NCI-H345 treated with DMSO at 0.1 percent for 48 hours (cell line): ENCODE measurements at regions not wholly inside any gene's neighbourhood (a gene's known extent, or its start where the extent isn't known, plus 50 kb on each side); places are given as distances from the start of the nearest gene placed in this dataset.

Source experiments
- DNase-seq: peaks from one replicate; lab custom pipeline; 2025; ENCODE audit not compliant: unreplicated experiment; lab: John Stamatoyannopoulos, UW

GRCh38 chr18:29616867-29617266, 1425.7 kb downstream of the DSC3 start:
- no peak for DNase-seq

GRCh38 chr18:29608982-29609381, 1432.1 kb upstream of the CDH2 start:
- no peak for DNase-seq

GRCh38 chr18:29605365-29605764, 1428.4 kb upstream of the CDH2 start:
- DNase-seq, result no peak

- no peak for DNase-seq
Observed at GRCh38 chr18:29596959-29597358, 1420.0 kb upstream of the CDH2 start.

- DNase-seq, result no peak
Observed at GRCh38 chr18:29594493-29594892, 1417.6 kb upstream of the CDH2 start.

GRCh38 chr18:29588446-29589100, 1411.6 kb upstream of the CDH2 start:
- no peak for DNase-seq

GRCh38 chr18:29586210-29586609, 1409.3 kb upstream of the CDH2 start:
- no peak for DNase-seq

- DNase-seq, result no peak
Observed at GRCh38 chr18:29560270-29560669, 1383.3 kb upstream of the CDH2 start.

GRCh38 chr18:29556070-29556469, 1379.1 kb upstream of the CDH2 start:
- DNase-seq, result no peak

GRCh38 chr18:29549759-29550158, 1372.8 kb upstream of the CDH2 start:
- DNase-seq, result no peak

GRCh38 chr18:29547626-29548025, 1370.7 kb upstream of the CDH2 start:
- no peak for DNase-seq

GRCh38 chr18:29540548-29540947, 1363.6 kb upstream of the CDH2 start:
- no peak for DNase-seq

- no peak for DNase-seq
Observed at GRCh38 chr18:29531746-29532145, 1354.8 kb upstream of the CDH2 start.

GRCh38 chr18:29523371-29523770, 1346.4 kb upstream of the CDH2 start:
- no peak for DNase-seq

GRCh38 chr18:29512761-29513160, 1335.8 kb upstream of the CDH2 start:
- DNase-seq, result no peak

GRCh38 chr18:29512203-29512602, 1335.3 kb upstream of the CDH2 start:
- no peak for DNase-seq

GRCh38 chr18:29501952-29502351, 1325.0 kb upstream of the CDH2 start:
- DNase-seq, result no peak

GRCh38 chr18:29496152-29496680, 1319.3 kb upstream of the CDH2 start:
- no peak for DNase-seq

GRCh38 chr18:29494371-29494770, 1317.4 kb upstream of the CDH2 start:
- no peak for DNase-seq

- DNase-seq, result no peak
Observed at GRCh38 chr18:29491907-29492306, 1315.0 kb upstream of the CDH2 start.

- no peak for DNase-seq
Observed at GRCh38 chr18:29488617-29489016, 1311.7 kb upstream of the CDH2 start.

GRCh38 chr18:29465526-29465925, 1288.6 kb upstream of the CDH2 start:
- no peak for DNase-seq

- no peak for DNase-seq
Observed at GRCh38 chr18:29459972-29460371, 1283.0 kb upstream of the CDH2 start.
